Hematopoietic multipotent progenitor cell treated with erythropoietin and hydrocortisone succinate and interleukin-3 and kit ligand, for 6 days (in vitro differentiated cells): ENCODE measurements at regions not wholly inside any gene's neighbourhood (a gene's known extent, or its start where the extent isn't known, plus 50 kb on each side); places are given as distances from the start of the nearest gene placed in this dataset.
A peak's percentile ranks its signal among the peaks of the same experiment; 100 is the strongest.
"Not testable (repeated sequence)": the region's sequence is repeated elsewhere in the genome, so short reads cannot be mapped to it uniquely, and the experiment has no call there.

Experiments
- DNase-seq: peaks from one replicate; pipeline ENCODE4 v3.0.0-alpha.2; 2015

DNA sequence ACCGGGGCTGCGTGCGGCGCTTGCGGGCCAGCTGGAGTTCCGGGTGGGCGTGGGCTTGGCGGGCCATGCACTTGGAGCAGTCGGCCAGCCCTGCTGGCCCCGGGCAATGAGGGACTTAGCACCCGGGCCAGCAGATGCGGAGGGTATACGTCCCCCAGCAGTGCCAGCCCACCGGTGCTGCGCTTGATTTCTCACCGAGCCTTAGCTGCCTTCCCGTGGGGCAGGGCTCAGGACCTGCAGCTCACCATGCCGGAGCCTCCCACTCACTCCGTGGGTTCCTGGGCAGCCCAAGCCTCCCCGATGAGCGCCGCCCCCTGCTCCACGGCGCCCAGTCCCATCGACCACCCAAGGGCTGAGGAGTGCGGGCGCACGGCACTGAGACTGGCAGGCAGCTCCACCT is 51.4 kb upstream of the INPP4B start:
- DNase-seq: not testable (repeated sequence)

GRCh38 chr4:142900622-142901021 is 54.5 kb upstream of the INPP4B start:
- DNase-seq: no peak

DNA sequence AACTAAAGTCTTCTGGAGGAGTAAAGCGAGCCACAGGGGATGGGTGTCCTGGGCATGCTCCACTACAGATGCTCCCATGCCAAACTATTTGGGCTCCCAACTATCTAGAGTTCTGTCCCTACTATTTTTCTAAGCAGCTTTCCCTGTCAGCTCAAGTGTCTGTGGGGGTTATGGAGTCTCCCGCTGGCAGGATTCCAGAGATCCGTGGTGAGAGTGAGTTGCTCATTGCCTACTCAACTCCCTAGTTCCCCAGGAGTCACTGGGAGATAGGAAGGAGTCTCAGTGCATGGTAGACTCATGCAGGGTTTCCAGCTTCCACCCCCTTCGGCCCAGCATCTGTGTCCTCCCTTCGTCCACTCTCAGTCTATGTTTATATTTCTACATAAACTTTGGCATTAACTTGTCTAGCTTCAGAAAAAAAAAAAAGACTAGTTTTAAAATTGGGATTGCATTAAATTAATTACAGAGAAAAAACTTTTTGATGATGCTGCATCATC is 55.1 kb upstream of the INPP4B start:
- DNase-seq: no peak

DNA sequence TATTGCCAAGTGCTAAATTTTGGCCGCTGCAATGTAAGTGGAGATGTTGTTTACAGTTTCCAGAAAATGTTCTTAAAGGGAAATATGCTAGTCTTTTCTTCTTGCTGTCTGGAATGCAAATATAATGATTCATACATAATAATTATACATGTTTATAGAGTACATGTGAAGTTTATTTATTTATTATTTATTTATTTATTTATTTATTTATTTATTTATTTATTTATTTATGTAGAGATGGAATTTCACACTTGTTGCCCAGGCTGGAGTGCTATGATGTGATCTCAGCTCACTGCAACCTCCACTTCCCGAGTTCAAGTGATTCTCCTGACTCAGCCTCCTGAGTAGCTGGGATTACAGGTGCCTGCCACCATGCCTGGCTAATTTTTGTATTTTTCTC is 57.5 kb upstream of the INPP4B start:
- DNase-seq: not testable (repeated sequence)

GRCh38 chr4:142909908-142910307 is 63.8 kb upstream of the INPP4B start:
- no peak for DNase-seq

GRCh38 chr4:142913034-142913433 is 66.9 kb upstream of the INPP4B start:
- DNase-seq: no peak

GRCh38 chr4:142913461-142914030 is 67.4 kb upstream of the INPP4B start:
- DNase-seq: no peak

DNA sequence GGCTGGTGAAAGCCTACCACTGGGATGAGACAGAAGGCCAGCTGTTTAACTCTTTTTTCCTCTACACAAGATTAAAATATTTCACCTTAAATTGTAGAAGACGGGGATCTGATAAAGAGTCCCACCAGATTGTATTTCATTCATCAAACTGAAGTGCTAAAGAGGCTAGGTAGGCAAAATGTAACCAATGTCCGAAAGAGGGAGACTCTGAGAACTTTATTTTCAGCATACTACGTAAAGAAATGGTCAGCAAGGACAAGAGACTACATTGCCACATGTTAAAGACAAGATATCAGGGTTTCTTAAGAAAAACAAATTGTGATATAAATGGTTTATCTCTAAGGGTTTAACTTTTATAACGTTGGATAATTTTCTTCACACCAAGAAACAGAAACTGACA is 71.6 kb upstream of the INPP4B start:
- no peak for DNase-seq

GRCh38 chr4:142922720-142923119 is 76.6 kb upstream of the INPP4B start:
- no peak for DNase-seq

DNA sequence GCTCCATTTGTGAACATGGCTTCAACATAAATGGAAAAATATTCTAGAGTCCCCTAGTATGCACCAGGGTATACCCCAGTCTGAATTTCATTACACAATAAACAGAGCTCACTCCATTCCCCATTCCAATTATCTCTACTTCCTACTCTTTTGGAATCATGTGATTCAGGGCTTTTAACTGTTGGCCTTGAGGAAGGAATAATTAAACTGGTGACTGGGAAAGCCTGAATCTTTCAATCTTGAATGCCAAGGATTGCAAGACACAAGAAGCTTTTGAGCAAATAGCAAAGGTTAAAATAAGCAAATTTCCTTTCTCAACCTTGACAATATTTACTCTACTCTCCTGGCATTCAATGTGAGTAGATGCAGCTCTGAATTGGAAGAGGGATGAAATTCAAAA is 77.5 kb upstream of the INPP4B start:
- DNase-seq: no peak

- no peak for DNase-seq
These were observed 79.1 kb upstream of the INPP4B start for GRCh38 chr4:142925161-142925560.

- DNase-seq: no peak
These were observed 81.6 kb upstream of the INPP4B start for GRCh38 chr4:142927721-142928120.

DNA sequence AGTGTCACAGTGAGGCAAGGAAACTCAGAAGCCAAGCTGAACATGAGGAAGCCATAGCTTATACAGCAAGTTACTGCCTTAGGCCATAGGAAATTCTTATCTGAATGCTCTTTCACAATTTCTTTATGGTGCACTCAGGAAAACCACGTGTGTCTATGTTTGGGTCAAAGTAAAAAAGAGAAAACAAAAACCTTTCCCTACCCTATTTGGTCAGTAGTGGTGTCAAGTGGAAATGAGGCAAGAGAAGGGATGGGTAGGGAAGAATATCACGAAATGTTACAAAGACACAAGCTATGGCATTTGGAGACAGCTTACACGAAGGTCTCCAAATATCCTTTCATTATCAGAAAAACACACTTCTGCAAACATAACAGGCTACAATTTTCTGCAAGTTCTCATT is 83.4 kb upstream of the INPP4B start:
- peak; percentile 19 for DNase-seq

DNA sequence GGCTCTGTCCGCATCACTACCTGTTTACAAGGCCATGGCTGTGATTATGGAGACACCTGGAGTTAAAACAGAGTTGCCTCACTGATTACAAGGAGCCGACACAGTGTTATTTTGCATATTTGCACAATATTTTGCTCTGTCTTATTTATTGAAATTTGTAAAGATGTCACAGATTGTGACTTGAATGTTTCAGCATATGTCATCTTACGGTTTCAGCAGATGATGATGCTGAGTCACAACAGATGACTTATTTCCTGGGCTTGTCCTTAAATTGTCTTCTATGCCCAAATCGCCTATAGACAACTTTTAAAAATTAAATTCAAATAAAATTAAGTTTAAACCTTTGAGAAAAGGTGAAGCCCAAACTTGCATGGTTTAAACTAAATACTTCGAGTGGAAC is 87.1 kb upstream of the INPP4B start:
- no peak for DNase-seq

- no peak for DNase-seq
These were observed 94.6 kb upstream of the INPP4B start for GRCh38 chr4:142940425-142941330.

- no peak for DNase-seq
These were observed 98.5 kb upstream of the INPP4B start for GRCh38 chr4:142944565-142944964.

DNA sequence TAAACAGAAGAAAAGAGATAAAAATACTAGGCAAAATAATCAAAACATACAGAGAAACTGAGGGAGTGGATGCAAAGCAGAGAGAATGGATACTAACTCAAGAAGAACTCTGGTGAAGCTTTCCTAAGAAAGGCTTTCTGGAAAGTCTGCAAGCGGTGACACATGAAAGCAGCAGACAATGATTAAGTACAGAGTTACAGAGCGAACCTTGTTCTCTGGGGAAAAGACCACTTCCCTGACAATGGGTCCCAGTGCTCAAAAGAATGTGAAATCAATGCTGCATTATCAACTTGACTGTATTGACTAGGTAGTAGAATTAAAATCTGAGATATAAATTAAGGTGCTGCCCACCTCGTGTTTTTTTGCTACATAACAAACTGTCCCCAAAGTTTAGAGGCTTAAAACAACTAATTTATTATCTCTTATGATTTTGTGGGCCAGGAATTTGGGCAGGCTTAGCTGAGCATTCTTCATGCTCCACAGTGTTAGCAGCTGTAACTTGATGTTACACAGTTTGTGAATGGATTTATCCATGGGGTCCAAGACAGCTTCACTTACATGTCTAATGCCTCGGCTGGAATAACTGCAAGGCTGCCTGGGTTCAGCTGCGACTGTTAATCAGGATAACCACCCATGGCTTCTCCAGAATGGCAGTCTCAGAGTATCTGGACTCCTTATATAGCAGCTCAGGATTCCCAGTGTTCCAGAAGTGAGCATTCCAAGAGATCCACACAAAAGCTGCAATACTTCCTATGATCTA is 106.9 kb upstream of the INPP4B start:
- no peak for DNase-seq

- no peak for DNase-seq
These were observed 108.3 kb upstream of the INPP4B start for GRCh38 chr4:142954415-142954814.

- no peak for DNase-seq
These were observed 109.4 kb upstream of the INPP4B start for GRCh38 chr4:142955501-142955900.

- DNase-seq: no peak
These were observed 113.1 kb upstream of the INPP4B start for GRCh38 chr4:142959173-142959572.

DNA sequence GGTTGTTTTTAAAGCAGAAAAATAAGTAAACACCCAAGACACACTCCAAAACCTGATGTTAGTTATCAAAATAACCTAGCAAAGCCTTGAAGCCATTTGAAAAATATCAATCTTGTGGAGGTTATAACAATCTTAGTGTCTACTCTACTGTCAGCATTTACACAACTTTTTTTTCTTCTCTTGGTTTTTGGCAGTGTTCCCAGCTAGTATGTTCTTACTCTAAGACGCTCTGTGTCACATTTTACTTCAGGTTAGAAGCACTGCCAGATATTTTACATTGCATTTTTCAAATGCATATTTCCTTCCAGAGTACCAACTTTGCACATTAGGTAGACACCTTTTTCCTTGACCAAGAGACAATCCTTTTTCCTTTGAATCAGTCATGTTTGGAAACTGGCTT is 114.0 kb upstream of the INPP4B start:
- DNase-seq: peak; percentile 31

DNA sequence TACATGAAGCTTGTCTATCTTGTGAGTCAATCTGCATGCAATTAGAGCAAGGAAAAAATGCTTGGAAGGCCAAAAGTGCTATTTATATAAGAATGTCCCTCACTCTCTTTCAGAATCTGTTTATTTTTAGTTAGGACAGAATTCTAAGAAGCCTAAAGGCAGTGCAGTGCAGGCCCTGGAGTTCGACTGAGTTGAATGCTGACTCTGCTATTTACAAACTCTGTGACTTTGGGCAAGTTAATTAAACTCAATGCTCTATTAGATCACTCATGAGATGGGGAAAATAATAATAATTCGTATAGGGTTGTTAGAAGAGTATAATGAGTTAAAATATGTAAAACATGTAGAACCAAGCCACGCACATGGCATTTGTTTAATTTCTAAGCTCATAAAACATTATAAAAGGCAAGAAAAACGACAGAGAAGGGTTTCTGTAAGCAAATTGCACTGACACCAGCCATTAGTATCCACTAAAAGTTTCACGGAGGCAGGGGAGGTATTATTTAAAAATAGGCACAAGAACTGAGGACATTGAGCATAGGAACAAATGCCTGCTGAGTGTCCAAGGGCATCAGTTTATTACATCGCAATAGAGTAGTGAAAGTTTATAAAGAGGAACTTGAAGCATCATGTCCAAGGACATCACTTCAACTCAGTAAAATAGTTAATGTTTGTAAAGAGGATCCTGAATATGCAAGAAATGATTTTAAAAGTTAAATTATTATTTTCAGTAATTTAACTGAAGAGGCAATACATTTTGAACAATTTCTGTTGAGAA is 115.0 kb upstream of the INPP4B start:
- DNase-seq: peak; percentile 15

DNA sequence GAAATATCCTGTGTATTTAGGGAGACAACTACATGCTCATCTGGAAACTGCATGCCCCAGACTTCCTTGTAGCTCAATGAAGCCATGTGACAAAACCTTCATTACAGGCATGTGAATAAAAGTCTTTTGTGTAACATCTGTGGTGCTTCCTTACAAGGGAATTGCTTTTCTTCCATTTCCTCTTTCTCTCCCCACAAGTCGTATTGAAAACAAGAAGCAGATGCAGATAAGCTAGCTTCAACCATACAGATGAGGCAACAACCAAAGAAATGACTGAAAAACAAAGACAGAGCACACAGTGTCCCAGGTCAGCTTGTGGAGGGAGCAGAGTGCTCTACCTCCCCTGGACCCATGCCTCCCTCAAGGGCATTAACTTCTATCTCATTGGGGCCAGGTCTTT is 115.8 kb upstream of the INPP4B start:
- peak; percentile 71 for DNase-seq
